Natural killer cell (primary cell): ENCODE measurements at regions not wholly inside any gene's neighbourhood (a gene's known extent, or its start where the extent isn't known, plus 50 kb on each side); places are given as distances from the start of the nearest gene placed in this dataset.
"Not testable (repeated sequence)": the region's sequence is repeated elsewhere in the genome, so short reads cannot be mapped to it uniquely, and the experiment has no call there.

Experiments
- ATAC-seq, 3 donors: fragments of 150-1000 bp in 2 of 3; fragments of 200-7000 bp in 1 of 3; cut with Tn5 transposase; 1 replicate in 1 of 3; 2 replicates in 2 of 3; pipeline ENCODE4 v1.10.0; 2021; ENCODE audit warnings: mild to moderate bottlenecking in 2 of 3, moderate library complexity in 2 of 3
- DNase-seq, 2 donors: peaks; one replicate each; pipeline versions ENCODE4 v3.0.0 to v3.0.0-alpha.2; 2013 to 2021; ENCODE audit warnings: mixed read lengths in 1 of 2
- H3K27ac ChIP-seq: one replicate; pipeline ENCODE4 v1.5.1; 2013; ENCODE audit warnings: mild to moderate bottlenecking, low read length
- H3K27me3 ChIP-seq: one replicate; pipeline ENCODE4 v1.6.1; 2013; ENCODE audit warnings: low read length; ENCODE audit not compliant: control insufficient read depth, insufficient read depth
- H3K36me3 ChIP-seq: one replicate; pipeline ENCODE4 v1.6.1; 2013; ENCODE audit warnings: low read length; ENCODE audit not compliant: control insufficient read depth, insufficient read depth
- H3K4me1 ChIP-seq: one replicate; pipeline ENCODE4 v1.6.1; 2013; ENCODE audit warnings: low read length; ENCODE audit not compliant: control insufficient read depth, insufficient read depth
- H3K4me3 ChIP-seq: one replicate; pipeline ENCODE4 v1.5.1; 2013; ENCODE audit warnings: low read length
- H3K9me3 ChIP-seq: one replicate; pipeline ENCODE4 v1.6.1; 2013; ENCODE audit warnings: low read length; ENCODE audit not compliant: control insufficient read depth, insufficient read depth
- H3K27ac Mint-ChIP-seq, 2 donors: one replicate each; pipeline ENCODE4 v1.8.0; 2022; ENCODE audit warnings: mild to moderate bottlenecking in 2 of 2, mixed read lengths in 2 of 2, moderate library complexity in 1 of 2
- H3K27me3 Mint-ChIP-seq, 2 donors: one replicate each; pipeline ENCODE4 v1.8.0; 2022; ENCODE audit warnings: low read depth in 2 of 2, mixed read lengths in 2 of 2
- H3K36me3 Mint-ChIP-seq: one replicate; pipeline ENCODE4 v1.8.0; 2022; ENCODE audit warnings: mixed read lengths
- H3K4me1 Mint-ChIP-seq, 2 donors: one replicate each; pipeline ENCODE4 v1.8.0; 2022; ENCODE audit warnings: mixed read lengths in 2 of 2
- H3K4me3 Mint-ChIP-seq: one replicate; pipeline ENCODE4 v1.8.0; 2022; ENCODE audit warnings: mild to moderate bottlenecking, moderate library complexity, mixed read lengths
- H3K9me3 Mint-ChIP-seq, 2 donors: one replicate each; pipeline ENCODE4 v1.8.0; 2022; ENCODE audit warnings: mixed read lengths in 2 of 2
- WGBS: methylation state at CpG from one replicate; pipeline ENCODE4 v1.1.7; 2013; ENCODE audit warnings: missing lambda C conversion rate; ENCODE audit not compliant: insufficient coverage; 5-methylcytosine and 5-hydroxymethylcytosine counted together
- intact Hi-C: fragments of 100-400 bp; cut with micrococcal nuclease; formaldehyde crosslinking; loops from one replicate; pipeline ENCODE4 v1.14.2; 2022

- H3K4me1 ChIP-seq, H3K4me3 Mint-ChIP-seq, H3K27ac ChIP-seq, intact Hi-C loops, H3K36me3 ChIP-seq, H3K4me3 ChIP-seq, H3K27me3 Mint-ChIP-seq, H3K4me1 Mint-ChIP-seq, H3K27me3 ChIP-seq, H3K27ac Mint-ChIP-seq: not testable (repeated sequence)
- 46% methylated on average over 5 of the region's 5 CpGs for WGBS
- peak in 1 of 2 donors; percentile 69 for DNase-seq
- peaks cover 19% of the 10 kb centered on the region for H3K9me3 ChIP-seq
- Mint-ChIP-seq H3K36me3 (peaks cover 47% of the 10 kb centered on the region), H3K9me3 (peaks cover 22 to 32% of the 10 kb centered on the region in 2 donors)
- peak in 1 of 3 donors; percentile 78 for ATAC-seq
Observed at GRCh38 chr21:10325546-10325945, 195.8 kb upstream of the TPTE start.

- peaks cover 25% of the 10 kb centered on the region for H3K9me3 ChIP-seq
- H3K9me3 Mint-ChIP-seq: peaks cover 24 to 37% of the 10 kb centered on the region in 2 donors
- peak in 1 of 3 donors; percentile 53 for ATAC-seq
- H3K4me1 Mint-ChIP-seq, H3K27me3 ChIP-seq, H3K4me1 ChIP-seq, H3K27ac Mint-ChIP-seq, H3K36me3 ChIP-seq, H3K4me3 ChIP-seq, DNase-seq, H3K27ac ChIP-seq, intact Hi-C loops, H3K4me3 Mint-ChIP-seq, H3K27me3 Mint-ChIP-seq: not testable (repeated sequence)
- H3K36me3 Mint-ChIP-seq: peaks cover 53% of the 10 kb centered on the region
- WGBS: 81% methylated on average over 2 of the region's 2 CpGs
Observed at GRCh38 chr21:10326146-10326545, 195.2 kb upstream of the TPTE start.

- Mint-ChIP-seq H3K36me3 (peaks cover 65% of the 10 kb centered on the region), H3K9me3 (peaks cover 26 to 44% of the 10 kb centered on the region in 2 donors)
- intact Hi-C loops, H3K4me1 Mint-ChIP-seq, H3K36me3 ChIP-seq, H3K27me3 ChIP-seq, H3K27ac ChIP-seq, DNase-seq, H3K4me3 ChIP-seq, H3K27me3 Mint-ChIP-seq, ATAC-seq, H3K4me3 Mint-ChIP-seq, H3K4me1 ChIP-seq, H3K27ac Mint-ChIP-seq: not testable (repeated sequence)
- H3K9me3 ChIP-seq: peaks cover 31% of the 10 kb centered on the region
- 52% methylated on average over 6 of the region's 6 CpGs for WGBS
Observed at GRCh38 chr21:10328646-10329045, 192.7 kb upstream of the TPTE start.

GRCh38 chr21:10330641-10331119, 190.7 kb upstream of the TPTE start:
- H3K27ac Mint-ChIP-seq, H3K27ac ChIP-seq, H3K27me3 ChIP-seq, H3K36me3 ChIP-seq, intact Hi-C loops, H3K4me1 Mint-ChIP-seq, DNase-seq, H3K4me1 ChIP-seq, H3K27me3 Mint-ChIP-seq, H3K4me3 ChIP-seq, H3K4me3 Mint-ChIP-seq: not testable (repeated sequence)
- peaks cover 31% of the 10 kb centered on the region for H3K9me3 ChIP-seq
- ATAC-seq: peak in 2 of 3 donors; percentile 31 to 46
- Mint-ChIP-seq H3K9me3 (peaks cover 25 to 43% of the 10 kb centered on the region in 2 donors), H3K36me3 (peaks cover 63% of the 10 kb centered on the region)
- WGBS: 77% methylated on average over 10 of the region's 10 CpGs

- DNase-seq, H3K27me3 ChIP-seq, H3K27ac ChIP-seq, H3K4me3 Mint-ChIP-seq, H3K4me3 ChIP-seq, H3K4me1 ChIP-seq, H3K36me3 ChIP-seq, intact Hi-C loops, H3K27me3 Mint-ChIP-seq, H3K4me1 Mint-ChIP-seq, H3K27ac Mint-ChIP-seq: not testable (repeated sequence)
- WGBS: 81% methylated on average over 5 of the region's 5 CpGs
- Mint-ChIP-seq H3K36me3 (peaks cover 59% of the 10 kb centered on the region), H3K9me3 (peaks cover 26 to 45% of the 10 kb centered on the region in 2 donors)
- ATAC-seq: peak in 2 of 3 donors; percentile 15 to 39
- peaks cover 31% of the 10 kb centered on the region for H3K9me3 ChIP-seq
Observed at GRCh38 chr21:10331134-10331533, 190.2 kb upstream of the TPTE start.

- Mint-ChIP-seq H3K36me3 (peaks cover 56% of the 10 kb centered on the region), H3K9me3 (peaks cover 22 to 42% of the 10 kb centered on the region in 2 donors)
- peaks cover 36% of the 10 kb centered on the region for H3K9me3 ChIP-seq
- H3K4me1 Mint-ChIP-seq, H3K27ac ChIP-seq, intact Hi-C loops, H3K4me3 ChIP-seq, H3K27me3 ChIP-seq, H3K27me3 Mint-ChIP-seq, H3K27ac Mint-ChIP-seq, DNase-seq, H3K4me3 Mint-ChIP-seq, H3K4me1 ChIP-seq, H3K36me3 ChIP-seq: not testable (repeated sequence)
- WGBS: no CpG with 5 or more reads among the region's 2 CpGs
- ATAC-seq: peak in 2 of 3 donors; percentile 17 to 35
Observed at GRCh38 chr21:10332935-10333334, 188.4 kb upstream of the TPTE start.

- WGBS: 70% methylated on average over 3 of the region's 6 CpGs
- H3K4me1 ChIP-seq, H3K27me3 ChIP-seq, H3K27ac ChIP-seq, intact Hi-C loops, H3K4me3 Mint-ChIP-seq, H3K4me3 ChIP-seq, H3K36me3 ChIP-seq, ATAC-seq, H3K4me1 Mint-ChIP-seq, H3K27me3 Mint-ChIP-seq, DNase-seq, H3K27ac Mint-ChIP-seq: not testable (repeated sequence)
- peaks cover 35% of the 10 kb centered on the region for H3K9me3 ChIP-seq
- Mint-ChIP-seq H3K36me3 (peaks cover 56% of the 10 kb centered on the region), H3K9me3 (peaks cover 19 to 38% of the 10 kb centered on the region in 2 donors)
Observed at GRCh38 chr21:10334391-10334790, 187.0 kb upstream of the TPTE start.

- WGBS: 74% methylated on average over 17 of the region's 46 CpGs
- peak; percentile 21 to 87 (median 73) for ATAC-seq
- peaks cover 24 to 37% of the 10 kb centered on the region in 2 donors for H3K9me3 Mint-ChIP-seq
Observed at GRCh38 chr21:10342261-10342956, 179.0 kb upstream of the TPTE start.

More at GRCh38 chr21:10342261-10342956, 179.0 kb upstream of the TPTE start:
- H3K27me3 ChIP-seq, H3K4me1 ChIP-seq, H3K4me3 ChIP-seq, H3K4me3 Mint-ChIP-seq, H3K27me3 Mint-ChIP-seq, intact Hi-C loops, H3K27ac ChIP-seq, H3K4me1 Mint-ChIP-seq, DNase-seq, H3K36me3 ChIP-seq, H3K27ac Mint-ChIP-seq: not testable (repeated sequence)
- peaks cover 52% of the 10 kb centered on the region for H3K36me3 Mint-ChIP-seq
- peaks cover 48% of the 10 kb centered on the region for H3K9me3 ChIP-seq
